ENCODE measurements at regions not wholly inside any gene's neighbourhood (a gene's known extent, or its start where the extent isn't known, plus 50 kb on each side); places are given as distances from the start of the nearest gene placed in this dataset.

- no peaks in the 10 kb centered on the region for H3K4me1 ChIP-seq (ENCODE audit: low read depth)
These were observed 245.3 kb downstream of the TSN start for GRCh38 chr2:122000556-122001340.

DNA sequence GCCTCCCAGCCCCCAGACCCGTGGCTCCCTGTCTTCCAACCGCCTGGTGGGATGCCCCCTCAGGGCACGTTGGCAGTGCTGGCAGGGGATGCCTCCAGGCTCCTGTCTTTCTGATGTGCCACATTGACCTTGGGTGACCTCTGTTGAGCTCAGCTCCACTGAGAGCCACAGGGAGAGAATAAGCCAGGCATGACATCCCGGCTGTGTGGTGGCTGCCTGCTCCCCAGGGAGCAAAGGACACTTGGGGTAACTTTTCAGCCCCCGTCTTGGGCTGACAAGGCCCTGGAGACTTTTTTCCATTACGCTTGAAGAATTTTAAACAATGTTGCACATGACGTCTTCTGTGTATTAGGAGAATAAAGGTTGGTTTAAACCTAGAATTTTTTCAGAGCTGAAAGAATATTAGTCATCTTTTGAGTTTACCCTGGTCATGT lies 246.0 kb downstream of the TSN start:
- no peaks in the 10 kb centered on the region for H3K27me3 ChIP-seq
- TF ChIP-seq CTCF (IDR thresholded peaks at IDR 0.05; ENCODE audit: low read depth, low read length) = no peak
- no peak overlapping the region for H3K27ac ChIP-seq
- DNase-seq (ENCODE audit: low read depth in 1 of 2, low spot score in 1 of 2) = no peak
- no peaks in the 10 kb centered on the region for H3K9me3 ChIP-seq (ENCODE audit: low read depth)
- H3K4me3 ChIP-seq = no peak overlapping the region
- H3K4me1 ChIP-seq (ENCODE audit: low read depth) = no peaks in the 10 kb centered on the region
- H3K36me3 ChIP-seq = no peaks in the 10 kb centered on the region

More at GRCh38 chr2:122000556-122001340, 245.3 kb downstream of the TSN start:
- no peaks in the 10 kb centered on the region for H3K9me3 ChIP-seq (ENCODE audit: low read depth)
- no peaks in the 10 kb centered on the region for H3K36me3 ChIP-seq
- TF ChIP-seq CTCF (IDR thresholded peaks at IDR 0.05; ENCODE audit: low read depth, low read length) = no peak
- no peaks in the 10 kb centered on the region for H3K27me3 ChIP-seq
- no peak overlapping the region for H3K27ac ChIP-seq
- H3K4me3 ChIP-seq = no peak overlapping the region
- DNase-seq (ENCODE audit: low read depth in 1 of 2, low spot score in 1 of 2) = no peak

DNA sequence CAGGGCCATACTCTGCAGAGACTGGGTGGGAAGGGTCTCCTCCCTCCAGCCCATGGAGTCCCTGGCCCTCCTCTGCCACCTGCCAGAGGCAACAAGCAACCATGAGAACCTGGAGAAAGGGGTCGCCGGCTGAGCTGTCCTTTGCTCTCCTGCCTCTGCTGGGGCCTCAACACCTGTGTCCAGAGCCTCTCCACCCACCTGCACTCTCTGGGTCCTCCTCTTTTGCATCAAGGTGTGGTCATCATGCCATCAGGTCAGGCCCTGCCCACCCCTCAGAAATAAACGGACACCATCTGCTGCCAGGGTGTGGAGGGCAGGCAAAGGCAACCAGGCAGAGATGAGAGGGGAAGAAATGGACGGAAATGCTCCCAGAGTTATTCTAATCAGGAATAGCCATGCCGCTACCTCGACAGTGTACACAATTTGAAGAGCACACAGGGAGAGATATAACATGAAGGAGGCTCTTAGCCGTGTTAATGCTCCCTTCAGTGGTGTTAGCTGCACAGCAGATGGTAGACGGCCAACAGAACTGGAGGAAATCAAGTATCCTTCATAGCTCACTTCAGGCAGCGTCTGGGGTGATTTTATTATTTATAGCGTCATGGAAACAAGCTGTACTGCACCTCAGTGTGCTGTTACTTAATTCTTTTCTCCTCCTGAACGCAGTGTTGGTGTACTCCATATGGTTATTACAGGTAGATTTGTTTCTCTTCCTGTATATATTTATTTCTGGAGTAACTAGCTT lies 247.9 kb downstream of the TSN start:
- Histone ChIP-seq H3K27me3 (no peaks in the 10 kb centered on the region), H3K9me3 (ENCODE audit: low read depth) (no peaks in the 10 kb centered on the region), H3K27ac (no peak overlapping the region), H3K4me3 (no peak overlapping the region), H3K4me1 (ENCODE audit: low read depth) (peaks cover 16% of the 10 kb centered on the region), H3K36me3 (no peaks in the 10 kb centered on the region)
- DNase-seq (ENCODE audit: low read depth in 1 of 2, low spot score in 1 of 2) = no peak
- no peak for TF ChIP-seq CTCF (IDR thresholded peaks at IDR 0.05; ENCODE audit: low read depth, low read length)

GRCh38 chr2:122007126-122007525 lies 251.7 kb downstream of the TSN start:
- Histone ChIP-seq H3K27ac (peak overlapping the region; percentile 28), H3K27me3 (no peaks in the 10 kb centered on the region), H3K9me3 (ENCODE audit: low read depth) (no peaks in the 10 kb centered on the region), H3K36me3 (no peaks in the 10 kb centered on the region), H3K4me1 (ENCODE audit: low read depth) (peaks cover 29% of the 10 kb centered on the region), H3K4me3 (no peak overlapping the region)
- peak in 1 of 2 donors; percentile 15 for DNase-seq (ENCODE audit: low read depth in 1 of 2, low spot score in 1 of 2)
- TF ChIP-seq CTCF (IDR thresholded peaks at IDR 0.05; ENCODE audit: low read depth, low read length) = no peak

DNA sequence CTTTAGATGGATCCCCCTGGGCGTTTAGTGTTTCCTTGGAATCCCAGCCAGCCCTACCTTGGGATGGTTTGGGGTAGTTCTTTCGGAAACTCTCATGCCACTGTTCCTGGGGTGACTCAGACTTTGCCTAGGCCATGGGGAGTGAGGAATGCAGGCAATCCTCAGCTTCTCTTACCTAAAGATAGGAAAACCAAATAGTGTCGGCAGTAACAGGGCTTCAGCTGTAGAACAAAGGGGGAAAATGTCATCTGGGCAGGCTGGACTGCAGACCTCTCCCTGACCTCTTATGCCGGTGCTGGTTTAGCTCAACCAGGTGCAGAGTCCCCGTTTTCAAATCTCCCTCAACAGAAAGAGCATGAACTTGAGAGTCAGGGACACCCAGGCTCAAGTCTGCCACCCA lies 252.1 kb downstream of the TSN start:
- H3K4me3 ChIP-seq = no peak overlapping the region
- H3K4me1 ChIP-seq (ENCODE audit: low read depth) = peaks cover 29% of the 10 kb centered on the region
- H3K27me3 ChIP-seq = no peaks in the 10 kb centered on the region
- peak overlapping the region; percentile 28 for H3K27ac ChIP-seq
- H3K9me3 ChIP-seq (ENCODE audit: low read depth) = no peaks in the 10 kb centered on the region
- no peaks in the 10 kb centered on the region for H3K36me3 ChIP-seq
- peak; percentile 12 to 59 for DNase-seq (ENCODE audit: low read depth in 1 of 2, low spot score in 1 of 2)
- TF ChIP-seq CTCF (IDR thresholded peaks at IDR 0.05; ENCODE audit: low read depth, low read length) = no peak
